Suppressor macrophage treated with lipopolysaccharide for 1 hour (primary cell): ENCODE measurements at regions not wholly inside any gene's neighbourhood (a gene's known extent, or its start where the extent isn't known, plus 50 kb on each side); places are given as distances from the start of the nearest gene placed in this dataset.

ENCODE experiments used
- DNase-seq, 3 donors: peaks; one replicate each; pipeline ENCODE4 v3.0.0-alpha.2; 2020 to 2022

DNA sequence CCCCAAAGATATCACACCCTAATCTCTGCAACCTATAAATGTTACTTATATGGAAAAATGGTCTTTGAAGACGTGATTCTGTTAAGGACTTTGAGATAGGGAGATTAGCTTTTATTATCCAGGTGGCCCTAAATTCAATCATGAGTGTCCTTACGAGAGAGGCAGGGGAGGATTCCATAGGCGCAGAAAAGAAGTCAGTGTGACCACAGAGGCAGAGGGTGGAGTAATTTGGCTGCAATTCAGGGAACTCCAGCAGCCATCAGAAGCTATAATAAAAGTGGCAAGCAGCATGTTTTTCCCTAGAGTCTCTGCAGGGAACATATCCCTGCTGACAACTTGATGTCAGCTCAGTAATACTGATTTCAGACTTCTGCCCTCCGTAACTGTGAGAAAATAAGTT, 315.2 kb upstream of the ROBO2 start:
- DNase-seq: no peak

DNA sequence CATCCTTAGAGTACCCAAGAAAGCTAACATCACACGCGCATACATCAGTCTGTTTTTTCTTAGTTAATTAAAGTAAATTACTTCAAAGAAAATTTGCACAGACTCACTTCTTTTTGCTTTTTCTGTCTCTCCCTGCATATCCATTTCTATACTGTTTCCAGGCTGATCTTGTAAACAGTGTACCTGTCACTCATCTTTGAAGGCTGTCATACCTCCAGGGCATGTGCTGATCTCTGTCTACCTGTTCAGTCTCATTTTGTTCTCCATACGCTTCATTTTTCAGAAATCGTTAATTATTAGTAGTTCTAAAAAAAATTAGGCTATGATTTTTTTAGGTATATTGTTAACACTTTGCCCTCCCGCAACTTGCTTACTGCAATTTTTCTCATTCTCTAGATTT, 313.9 kb upstream of the ROBO2 start:
- no peak for DNase-seq

DNA sequence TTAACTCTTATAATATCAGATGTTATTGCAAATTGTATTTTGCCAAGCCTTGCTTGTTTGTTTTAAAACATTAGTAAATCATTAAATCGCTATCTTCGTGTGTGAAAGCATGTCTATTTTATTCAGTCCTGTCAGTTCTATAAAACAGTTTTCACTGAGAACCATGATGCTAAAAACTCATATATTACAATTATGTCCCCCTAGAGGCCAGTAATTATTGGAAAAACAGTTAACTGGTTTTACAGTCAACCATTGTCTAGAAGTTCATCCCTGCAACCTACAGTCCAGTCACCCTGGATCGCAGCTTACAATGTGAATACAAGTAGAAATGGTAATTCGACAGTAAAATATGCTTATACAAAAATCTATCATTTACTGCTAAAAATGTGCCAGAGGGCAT, 311.5 kb upstream of the ROBO2 start:
- no peak for DNase-seq

DNA sequence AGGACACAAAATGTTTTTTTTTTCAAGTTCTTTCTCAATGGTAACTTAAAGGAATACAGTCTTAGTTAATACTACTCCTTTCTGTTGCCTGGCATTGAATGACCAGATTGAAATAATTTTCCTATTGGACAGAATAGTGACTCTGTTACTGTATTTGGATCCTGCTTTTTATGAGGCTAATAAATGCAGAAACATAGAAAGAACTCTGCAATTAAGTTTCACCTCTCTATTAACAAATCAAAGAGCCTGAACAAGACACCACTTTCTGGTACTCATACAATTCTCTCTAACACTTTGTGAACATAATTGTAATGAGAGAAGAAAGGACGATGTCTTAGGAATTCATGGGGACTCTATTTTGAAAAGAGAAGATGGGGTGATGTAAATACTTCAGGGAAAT, 308.4 kb upstream of the ROBO2 start:
- DNase-seq: no peak

DNA sequence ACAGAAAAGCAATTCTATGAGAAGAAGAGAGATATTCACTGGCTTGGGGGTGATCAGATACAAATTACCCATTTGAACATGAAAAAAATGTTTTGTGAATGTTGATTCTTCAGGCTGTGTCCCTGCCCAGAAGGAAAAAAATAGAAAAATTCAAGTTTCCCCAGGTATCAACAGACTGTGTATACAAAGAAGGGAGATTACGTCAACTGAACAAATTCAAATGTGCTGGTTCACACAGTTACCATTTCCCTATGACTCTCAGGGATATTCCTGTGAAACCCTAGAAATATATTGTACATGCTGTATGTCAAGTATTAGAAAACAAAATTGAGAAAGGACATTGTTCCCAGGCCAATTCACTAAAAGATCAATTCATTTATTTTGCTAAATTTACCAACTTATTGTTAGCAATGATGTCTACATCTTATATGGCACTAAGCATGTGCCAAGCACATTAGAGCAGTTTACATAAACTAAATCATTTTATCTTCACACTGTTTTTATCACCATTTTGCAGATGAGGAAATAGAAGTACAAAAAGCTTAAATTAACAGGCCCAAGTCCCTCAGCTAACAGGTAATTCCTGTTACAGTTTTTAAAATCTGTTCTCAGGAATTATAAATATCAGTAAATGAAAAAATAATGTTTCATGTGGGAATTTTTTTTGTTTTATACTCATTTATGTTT, 306.7 kb upstream of the ROBO2 start:
- DNase-seq: no peak

DNA sequence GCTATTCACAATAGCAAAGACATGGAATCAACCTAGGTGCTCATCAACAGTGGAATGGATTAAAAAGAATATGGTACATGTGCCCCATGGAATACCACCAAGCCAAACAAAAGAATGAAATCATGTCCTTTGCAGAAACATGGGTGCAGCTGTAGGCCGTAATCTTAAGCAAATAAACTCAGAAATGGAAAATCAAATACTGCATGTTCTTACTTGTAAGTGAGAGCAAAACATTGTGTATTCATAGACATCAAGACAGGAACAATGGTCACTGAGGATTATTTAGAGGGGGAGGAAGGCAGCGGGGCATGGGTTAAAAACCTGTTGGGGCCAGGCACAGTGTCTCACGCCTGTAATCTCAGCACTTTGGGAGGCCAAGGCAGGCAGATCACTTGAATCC, 304.7 kb upstream of the ROBO2 start:
- DNase-seq: no peak

DNA sequence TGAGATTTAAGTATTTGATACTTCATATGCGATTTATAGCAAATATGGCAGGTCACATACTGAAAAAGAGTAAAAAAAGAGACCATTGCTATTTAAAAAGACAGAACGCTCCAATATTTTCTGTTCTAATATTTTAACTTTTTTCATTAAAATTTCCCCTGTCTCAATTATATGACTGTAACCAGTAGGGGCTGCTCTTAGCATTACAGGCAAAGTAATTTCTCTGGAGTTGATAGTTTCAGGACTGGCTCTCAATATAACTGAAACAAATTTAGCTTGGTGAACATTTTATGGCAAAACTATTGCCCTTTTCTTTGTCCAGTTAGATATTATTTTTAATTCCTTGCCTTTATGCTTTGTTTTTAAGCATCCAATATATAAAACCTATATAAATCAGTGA, 286.3 kb upstream of the ROBO2 start:
- no peak for DNase-seq

DNA sequence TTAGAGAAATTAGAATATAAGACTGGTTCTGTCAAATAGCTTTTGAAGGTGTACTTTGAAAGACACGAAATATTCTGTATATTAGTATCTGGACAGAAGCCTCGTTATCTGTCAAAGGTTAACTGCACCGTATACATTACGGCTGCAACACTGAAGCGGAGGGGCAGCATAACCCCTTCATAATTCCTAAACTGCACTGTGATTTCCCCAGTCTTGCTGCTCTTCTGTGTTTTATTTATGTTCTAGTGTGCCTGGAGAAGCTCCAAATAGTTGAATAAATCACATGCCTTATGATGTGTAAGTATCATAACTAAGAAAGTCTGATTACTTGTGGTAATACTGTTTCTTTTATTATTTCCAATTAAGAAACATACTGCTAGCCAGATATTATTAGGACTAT, 285.7 kb upstream of the ROBO2 start:
- DNase-seq: no peak

DNA sequence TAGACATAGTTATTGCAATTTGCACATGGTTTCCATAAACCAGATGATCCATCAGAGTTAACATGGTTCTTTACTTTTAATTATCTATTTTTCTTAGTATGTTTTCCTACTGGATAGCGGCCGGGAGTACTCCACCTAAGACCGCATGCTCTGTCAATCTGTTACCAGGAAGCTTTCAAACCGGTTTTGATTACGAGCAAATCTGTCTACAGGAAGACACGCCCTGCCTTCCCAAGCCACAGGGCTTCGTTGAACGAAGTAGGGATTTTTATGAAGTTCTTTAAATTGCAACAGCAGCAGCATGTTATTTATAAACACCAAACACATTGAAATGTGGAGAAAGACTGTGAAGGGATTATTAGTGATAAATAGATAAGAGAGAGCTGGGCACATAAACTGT, 283.3 kb upstream of the ROBO2 start:
- no peak for DNase-seq

DNA sequence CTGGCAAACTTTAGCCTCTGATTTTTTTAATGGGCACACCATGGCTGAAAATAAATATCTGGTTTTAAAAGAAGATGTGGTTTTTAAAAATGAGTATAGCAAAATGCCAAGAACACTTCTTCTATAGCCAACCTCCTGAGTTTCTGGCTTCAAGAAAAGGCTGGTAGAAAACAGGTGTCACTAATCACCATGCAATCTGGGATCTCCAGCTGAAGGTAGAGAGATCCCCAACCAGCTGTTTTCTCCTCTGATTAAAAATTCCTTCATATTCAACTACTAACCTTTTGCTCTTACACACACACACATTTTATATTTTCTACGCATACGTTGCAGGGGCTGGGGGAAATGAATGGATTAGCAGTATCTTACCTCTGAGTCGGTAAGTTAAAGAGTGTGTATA, 279.6 kb upstream of the ROBO2 start:
- no peak for DNase-seq

DNA sequence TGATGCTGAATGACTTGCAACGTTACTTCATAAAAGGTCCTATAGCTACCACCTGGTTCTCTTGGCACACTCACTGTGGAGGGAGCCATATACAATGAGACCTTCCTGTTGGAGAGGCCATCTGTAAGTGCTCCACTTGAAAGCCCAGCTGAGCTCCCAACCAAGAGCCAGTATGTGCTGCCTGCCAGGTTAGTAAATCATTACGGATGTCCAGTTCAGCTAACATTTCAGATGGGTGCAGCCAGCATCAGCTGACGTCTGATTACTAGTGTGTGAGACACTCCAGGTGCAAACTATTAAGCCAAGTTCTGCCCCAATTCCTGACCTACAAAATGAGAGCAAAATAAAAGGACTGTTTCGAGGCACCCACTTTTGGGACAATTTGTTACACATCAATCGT, 274.4 kb upstream of the ROBO2 start:
- DNase-seq: no peak

DNA sequence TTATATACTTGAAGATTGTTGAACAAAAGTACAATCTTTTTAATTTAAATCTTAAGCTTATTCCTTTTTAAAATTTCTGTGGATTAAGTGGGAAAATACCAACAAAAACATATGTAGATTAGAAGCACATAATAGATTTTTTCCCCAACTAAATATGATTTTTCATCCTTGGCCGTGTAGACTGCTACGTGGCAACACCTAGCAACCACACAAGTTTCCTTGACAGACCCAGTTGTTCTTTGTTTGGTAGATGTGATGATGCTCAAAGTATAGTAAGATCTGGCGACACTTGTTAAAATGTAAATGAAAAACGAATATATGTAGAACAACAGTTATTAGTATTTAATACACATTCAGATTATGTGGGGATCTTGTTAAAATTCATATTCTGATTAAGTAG, 271.0 kb upstream of the ROBO2 start:
- DNase-seq: no peak

DNA sequence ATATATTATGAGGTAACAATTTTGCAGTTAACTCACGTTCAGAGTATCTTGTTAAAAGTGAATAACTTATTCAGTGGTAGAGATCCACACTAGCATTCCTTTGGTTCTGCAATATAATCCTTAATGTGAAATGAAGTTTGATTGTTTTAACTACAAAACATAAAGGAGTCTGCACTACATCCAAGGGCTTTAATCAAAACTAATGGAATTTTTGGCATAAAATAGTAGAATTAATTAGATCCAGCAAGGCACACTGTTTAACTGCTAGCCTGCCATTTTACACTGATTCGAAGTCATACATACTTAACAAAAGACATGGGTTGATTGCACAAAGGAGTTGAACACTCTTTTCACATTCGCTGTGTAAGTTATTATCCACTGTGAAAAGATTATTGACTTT, 263.0 kb upstream of the ROBO2 start:
- no peak for DNase-seq

DNA sequence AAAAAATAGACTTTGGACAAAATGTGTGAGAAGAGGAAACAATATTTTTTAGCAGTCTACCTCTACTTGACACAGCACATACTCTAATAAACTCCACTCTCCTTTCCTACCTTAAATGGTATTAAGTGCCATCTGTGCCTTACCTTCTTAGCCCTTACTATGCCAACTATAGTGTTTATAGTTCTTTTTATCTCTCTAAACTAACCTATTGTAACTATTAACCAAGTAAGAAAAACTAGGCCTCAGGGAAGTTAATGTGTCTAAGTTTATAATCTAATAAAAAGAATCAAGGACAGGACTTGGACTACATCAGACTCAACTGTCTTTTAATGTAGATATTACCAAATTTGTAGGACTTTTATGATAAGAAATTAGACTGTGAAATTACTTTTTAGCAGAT, 251.7 kb upstream of the ROBO2 start:
- no peak for DNase-seq

DNA sequence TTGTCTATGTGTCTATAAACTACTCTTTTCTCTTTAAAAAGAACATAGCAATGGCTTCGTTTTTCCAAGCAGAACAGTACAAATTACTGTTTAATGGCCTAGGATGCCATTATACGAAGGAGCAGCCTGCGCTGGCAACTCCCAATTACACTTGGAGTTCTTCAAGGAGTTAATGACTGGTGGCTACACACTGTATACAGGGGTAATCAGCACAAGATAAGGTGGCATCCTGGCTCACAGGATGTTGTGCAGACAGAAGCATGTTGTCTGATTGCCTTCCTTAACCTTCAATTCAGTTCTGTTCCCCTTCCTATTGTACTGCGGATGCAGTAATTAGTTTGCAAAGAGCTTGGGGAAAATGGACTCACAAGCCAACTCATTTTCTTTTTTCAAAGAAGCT, 250.7 kb upstream of the ROBO2 start:
- no peak for DNase-seq

DNA sequence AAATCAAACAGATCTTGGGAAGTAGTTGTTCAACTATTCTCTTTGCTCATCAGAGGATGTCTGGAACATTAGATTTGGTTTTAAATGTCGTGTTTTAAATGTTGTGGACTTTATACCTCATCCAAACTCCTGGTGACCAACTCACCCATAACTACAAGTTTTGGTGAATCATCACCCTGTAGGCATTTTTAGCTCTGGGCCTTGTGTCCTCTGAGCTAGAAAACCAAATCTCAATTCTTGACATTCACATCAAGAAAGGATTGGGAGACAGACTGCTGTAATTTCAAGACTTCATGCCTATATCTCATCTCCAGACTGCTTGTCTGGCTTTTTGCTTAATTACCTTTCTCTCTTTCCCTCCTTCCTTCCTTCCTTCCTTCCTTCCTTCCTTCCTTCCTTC, 228.5 kb upstream of the ROBO2 start:
- no peak for DNase-seq

DNA sequence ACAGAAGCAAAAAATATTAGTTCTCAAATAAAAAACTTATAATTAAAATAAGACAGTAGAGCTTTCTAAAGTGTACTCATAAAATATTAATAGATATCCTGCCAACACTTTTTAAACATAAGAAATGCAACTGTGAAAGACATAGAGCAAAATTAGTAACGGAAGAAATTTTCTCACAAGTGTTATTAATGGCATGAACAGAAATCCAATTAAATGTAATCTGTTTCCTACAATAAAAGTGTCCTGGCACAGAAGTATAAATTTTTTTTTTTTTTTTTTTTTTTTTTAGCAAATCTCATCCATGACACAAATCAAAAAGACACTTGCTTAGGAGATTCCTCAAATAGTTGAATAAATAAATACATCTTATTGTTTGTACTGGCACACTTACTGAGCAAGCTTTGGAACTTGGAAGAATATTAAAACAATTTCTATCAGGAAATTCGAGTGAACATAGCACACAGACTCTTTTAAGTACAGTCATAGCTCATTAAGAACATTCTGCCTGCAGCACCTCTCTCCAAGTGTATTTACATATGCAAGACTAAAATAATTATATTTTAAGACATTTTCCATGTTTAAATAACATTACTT, 227.2 kb upstream of the ROBO2 start:
- DNase-seq: no peak

DNA sequence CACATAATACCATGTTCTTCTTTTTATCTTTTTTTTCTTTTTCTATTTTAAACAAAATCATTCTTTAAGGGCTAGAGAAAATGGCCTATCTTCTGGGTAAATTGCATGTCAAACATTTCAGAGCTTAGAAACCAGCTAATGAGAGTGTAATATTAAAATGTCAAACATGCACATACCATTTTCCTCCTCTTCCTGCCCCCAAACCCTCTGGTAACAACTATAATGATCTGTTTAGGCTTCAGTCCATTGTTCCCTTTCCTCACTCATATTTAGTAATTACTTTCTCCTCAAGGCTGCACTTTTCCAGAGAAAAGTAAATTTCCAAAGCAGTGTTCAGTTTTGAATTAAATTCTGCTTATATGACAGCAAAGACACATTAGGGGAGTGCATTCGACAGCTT, 224.3 kb upstream of the ROBO2 start:
- DNase-seq: no peak

DNA sequence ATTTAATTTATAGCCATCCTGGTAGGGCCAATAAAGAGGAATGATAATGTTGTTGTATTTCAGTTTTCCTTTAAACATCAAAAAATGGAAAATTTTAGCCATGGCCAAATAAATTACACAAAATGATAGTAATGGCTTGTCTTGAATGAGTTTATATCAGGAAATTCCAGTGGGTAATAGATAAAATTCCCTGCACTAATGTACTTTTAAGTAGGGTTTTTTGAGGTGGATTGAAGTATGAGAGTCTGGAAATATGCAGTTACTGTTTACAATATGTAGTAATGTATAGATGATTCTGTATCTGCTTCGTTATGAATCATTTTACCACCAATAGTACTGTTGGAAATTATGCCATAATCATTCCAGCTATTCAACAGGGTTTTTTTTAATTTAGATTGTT, 219.4 kb upstream of the ROBO2 start:
- DNase-seq: no peak

DNA sequence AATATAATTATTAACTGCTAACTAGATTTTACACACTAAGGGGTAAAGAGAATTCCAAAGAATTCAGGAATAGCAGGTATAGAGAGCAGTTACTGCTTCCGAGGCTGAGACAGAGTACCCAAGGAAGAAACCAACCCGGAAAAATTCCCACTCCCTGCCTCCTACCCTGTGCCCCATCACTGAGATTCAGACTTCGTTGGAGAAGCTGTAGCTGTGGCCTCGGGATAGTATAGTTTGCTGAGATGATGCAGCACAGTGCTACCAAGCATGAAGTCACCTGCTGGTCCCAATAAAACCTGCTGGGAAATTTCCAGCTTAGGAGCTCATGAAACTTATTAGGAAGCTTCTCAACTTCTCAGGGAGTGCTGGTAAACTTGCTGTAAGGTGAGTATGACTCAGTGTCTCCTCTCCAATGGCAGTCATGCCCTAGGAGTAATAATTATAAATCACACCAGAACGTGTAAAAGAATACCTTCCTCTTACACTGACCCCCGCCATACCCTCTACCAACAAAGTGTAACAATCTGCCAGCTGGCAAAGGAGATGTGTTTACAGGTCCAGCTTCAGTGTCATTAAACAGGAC, 215.2 kb upstream of the ROBO2 start:
- no peak for DNase-seq

DNA sequence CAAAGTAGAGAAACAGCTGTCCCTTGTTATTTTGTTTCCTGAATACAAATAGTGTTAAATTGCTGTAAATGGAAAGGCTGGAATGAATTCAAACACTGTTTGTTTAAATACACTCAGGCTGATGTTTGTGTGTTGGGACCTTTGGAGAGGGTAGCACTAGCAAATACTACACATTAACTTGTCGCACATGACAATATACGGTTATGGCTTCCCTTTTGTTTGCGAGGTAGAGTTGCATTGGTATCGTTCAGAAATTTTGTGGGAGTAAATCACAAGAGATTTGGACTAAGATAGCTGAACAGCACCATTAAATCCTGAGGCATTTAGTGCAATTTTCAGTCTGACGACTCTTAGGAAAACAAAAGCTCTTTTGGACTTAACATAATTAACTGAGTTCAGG, 213.0 kb upstream of the ROBO2 start:
- DNase-seq: no peak

DNA sequence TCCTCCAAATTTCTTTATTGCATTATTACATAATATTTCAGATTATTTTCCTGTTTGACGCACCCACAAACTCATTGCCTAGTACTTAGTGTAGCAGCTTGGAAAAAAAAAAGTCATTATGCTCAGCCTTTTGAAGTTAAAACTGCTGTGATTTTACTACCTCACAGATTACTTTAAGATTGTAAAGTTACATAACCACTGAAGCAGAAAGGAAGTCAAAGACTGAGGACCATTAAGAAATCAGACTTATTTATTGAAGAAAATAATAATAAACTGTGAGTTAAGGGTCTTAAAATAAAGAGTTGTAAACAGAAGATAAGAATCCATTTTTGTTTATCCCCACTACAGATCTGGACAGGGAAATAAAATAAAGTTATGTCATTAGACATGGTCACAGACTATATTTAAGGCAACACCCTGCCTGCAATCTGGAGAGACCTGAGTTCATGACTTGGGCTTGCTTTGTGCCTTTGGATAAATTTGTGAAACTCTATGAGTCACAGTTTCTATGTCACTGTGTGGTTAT, 212.1 kb upstream of the ROBO2 start:
- DNase-seq: no peak

DNA sequence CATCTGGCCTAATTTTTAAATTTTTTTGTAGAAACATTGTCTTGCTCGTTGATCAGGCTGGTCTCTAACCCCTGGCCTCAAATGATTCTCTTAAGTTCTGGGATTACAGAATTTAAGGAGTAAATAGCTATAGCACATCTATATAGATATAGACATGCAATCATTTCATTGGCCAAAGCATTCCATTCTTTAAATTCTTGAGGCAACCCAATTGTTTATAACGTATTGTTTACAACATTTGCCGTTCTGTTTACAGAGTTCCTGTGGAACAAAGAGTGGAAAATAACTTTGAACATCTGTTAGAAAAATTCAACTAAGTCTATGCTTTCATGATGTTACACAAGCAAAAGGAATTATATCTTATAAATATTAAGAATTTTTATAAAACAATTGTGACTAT, 205.2 kb upstream of the ROBO2 start:
- no peak for DNase-seq

DNA sequence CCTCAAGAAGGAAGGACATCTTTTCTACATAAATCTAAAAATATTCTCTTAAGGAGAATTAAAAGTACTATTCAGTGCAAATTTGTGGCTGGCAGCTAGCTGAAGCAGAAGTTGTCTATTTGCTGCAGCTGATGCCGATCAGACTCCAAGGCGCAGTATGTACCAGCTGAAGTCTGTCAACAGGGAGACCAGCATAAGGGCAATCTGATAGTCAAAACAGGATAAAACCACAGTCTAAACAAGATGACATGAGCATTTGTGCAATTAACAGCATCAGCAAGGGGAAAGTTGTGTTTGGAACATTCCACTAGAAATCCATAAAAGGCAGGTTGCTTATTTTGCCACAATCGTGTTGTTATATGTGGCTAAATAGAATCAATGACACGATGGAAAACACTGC, 198.2 kb upstream of the ROBO2 start:
- no peak for DNase-seq

DNA sequence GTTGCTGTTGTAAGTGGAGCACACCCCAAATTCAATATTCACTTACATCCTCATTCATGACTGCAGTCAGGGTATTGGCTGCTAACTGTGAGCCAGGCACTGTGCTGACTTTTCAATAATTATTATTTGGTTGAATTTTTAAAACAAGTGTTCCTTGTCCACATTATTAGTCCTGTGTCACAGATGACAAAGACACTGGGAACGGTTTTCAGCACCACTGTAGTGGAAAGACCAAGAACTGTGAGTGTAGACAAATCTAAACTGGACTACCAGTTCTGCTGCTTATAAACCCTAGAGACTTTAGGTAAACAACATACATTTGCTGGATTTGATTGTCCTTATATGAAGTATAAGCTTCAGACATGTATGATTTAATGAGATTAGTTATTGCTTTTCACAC, 197.7 kb upstream of the ROBO2 start:
- DNase-seq: no peak
